Endothelial cell of umbilical vein (primary cell): ENCODE measurements at regions not wholly inside any gene's neighbourhood (a gene's known extent, or its start where the extent isn't known, plus 50 kb on each side); places are given as distances from the start of the nearest gene placed in this dataset.

Experiments
- BruUV-seq: library from RNA; stranded (reverse); fragments of 400-500 nt; replicated peaks from 2 replicates; lab custom pipeline; 2021; lab: Mats Ljungman, UMichigan
- CTCF ChIA-PET: fragments of 300-600, 350-600 bp; sonication (Branson Sonifier 250); formaldehyde crosslinking; loops from one replicate; lab custom pipeline; 2021; ENCODE audit warnings: antibody characterized with exemption, inconsistent platforms; lab: Charles Lee
- POLR2A ChIA-PET: fragments of 300-600, 350-600 bp; sonication (Branson Sonifier 250); formaldehyde crosslinking; loops from one replicate; lab custom pipeline; 2021; ENCODE audit warnings: antibody characterized with exemption, inconsistent platforms; lab: Charles Lee
- DNase-seq: peaks from one replicate; pipeline ENCODE4 v3.0.0-alpha.2; 2011; ENCODE audit warnings: low read depth, low spot score
- FAIRE-seq: peaks from 2 replicates; lab custom pipeline; 2011; peaks lifted over from hg19 to GRCh38; lab: Jason Lieb, UNC
- H2AFZ ChIP-seq: 2 replicates; pipeline ENCODE4 v1.6.0; 2012; ENCODE audit warnings: low read depth, low read length, control low read depth, inconsistent platforms
- H3K27ac ChIP-seq: 2 replicates; pipeline ENCODE4 v1.5.1; 2011; ENCODE audit warnings: low read depth, mild to moderate bottlenecking, control low read depth, low read length, moderate library complexity; ENCODE audit not compliant: insufficient read depth
- H3K27me3 ChIP-seq, 2 experiments: 2 replicates each; pipeline versions ENCODE4 v1.6.0 to v1.6.1; 2011; ENCODE audit warnings: low read length in 2 of 2, mixed read lengths in 1 of 2; ENCODE audit not compliant: control insufficient read depth in 2 of 2, insufficient read depth in 2 of 2
- H3K36me3 ChIP-seq, 2 experiments: 2 replicates in 1 of 2; 3 replicates in 1 of 2; pipeline ENCODE4 v1.5.1; 2011; ENCODE audit warnings: low read length in 2 of 2, mild to moderate bottlenecking in 1 of 2, moderate library complexity in 1 of 2; ENCODE audit not compliant: control insufficient read depth in 2 of 2, insufficient read depth in 2 of 2; ENCODE audit errors: extremely low read depth in 1 of 2
- H3K4me1 ChIP-seq: 3 replicates; pipeline ENCODE4 v1.5.1; 2011; ENCODE audit warnings: mild to moderate bottlenecking, low read length; ENCODE audit not compliant: control insufficient read depth, insufficient read depth; ENCODE audit errors: extremely low read depth
- H3K4me2 ChIP-seq: 2 replicates; pipeline ENCODE4 v1.6.1; 2011; ENCODE audit warnings: low read length, control low read depth, mixed read lengths; ENCODE audit not compliant: insufficient read depth
- H3K4me3 ChIP-seq, 3 experiments: fragments of 200-600 bp in 1 of 3; sonication (generic), shearing (Covaris generic) in 1 of 3; replicated peaks in 1 of 3; 2 replicates each; pipeline ENCODE4 v1.5.1; 2011 to 2016; ENCODE audit warnings: control low read depth in 3 of 3, low read length in 3 of 3, mild to moderate bottlenecking in 2 of 3, inconsistent platforms in 1 of 3, low read depth in 1 of 3, moderate library complexity in 1 of 3; ENCODE audit not compliant: insufficient read depth in 1 of 3
- H3K79me2 ChIP-seq: 2 replicates; pipeline ENCODE4 v1.6.0; 2012; ENCODE audit warnings: low read length, inconsistent platforms; ENCODE audit not compliant: control insufficient read depth, insufficient read depth
- H3K9ac ChIP-seq: replicated peaks from 2 replicates; pipeline ENCODE3; 2011; ENCODE audit warnings: low read length, control low read depth; ENCODE audit not compliant: insufficient read depth; ENCODE audit errors: extremely low read depth
- H3K9me1 ChIP-seq: replicated peaks from 3 replicates; pipeline ENCODE4 v1.6.0; 2011; ENCODE audit warnings: mild to moderate bottlenecking, low read length; ENCODE audit not compliant: control insufficient read depth, insufficient read depth; ENCODE audit errors: extremely low read depth
- H3K9me3 ChIP-seq: replicated peaks from 2 replicates; pipeline ENCODE4 v1.5.1; 2012; ENCODE audit warnings: low read length, inconsistent platforms; ENCODE audit not compliant: control insufficient read depth, insufficient read depth
- H4K20me1 ChIP-seq: replicated peaks from 2 replicates; pipeline ENCODE3; 2011; ENCODE audit warnings: mild to moderate bottlenecking, low read length; ENCODE audit not compliant: control insufficient read depth, insufficient read depth; ENCODE audit errors: extremely low read depth
- EZH2 ChIP-seq: IDR thresholded peaks from 2 replicates; pipeline ENCODE4 v1.6.1; 2012; ENCODE audit warnings: borderline replicate concordance, low read depth, mild to moderate bottlenecking, moderate library complexity, low read length, inconsistent platforms; ENCODE audit not compliant: severe bottlenecking
- FOS ChIP-seq: IDR thresholded peaks from 2 replicates; pipeline ENCODE4 v1.6.1; 2011; ENCODE audit warnings: mild to moderate bottlenecking, low read length, moderate library complexity, borderline replicate concordance; ENCODE audit not compliant: insufficient read depth
- GATA2 ChIP-seq: IDR thresholded peaks from 2 replicates; pipeline ENCODE4 v1.7.0; 2011; ENCODE audit warnings: low read depth, mild to moderate bottlenecking, moderate library complexity, mixed read lengths, low read length; ENCODE audit not compliant: insufficient read length, insufficient read depth
- JUN ChIP-seq: IDR thresholded peaks from 2 replicates; pipeline ENCODE4 v1.6.1; 2011; ENCODE audit warnings: borderline replicate concordance, low read depth; ENCODE audit not compliant: insufficient read length, insufficient read depth
- MYC ChIP-seq: IDR thresholded peaks from one replicate; pipeline ENCODE4 v1.6.1; 2011; ENCODE audit warnings: mild to moderate bottlenecking, low read depth, low read length
- POLR2A ChIP-seq: IDR thresholded peaks from 2 replicates; pipeline ENCODE4 v1.6.1; 2012; ENCODE audit warnings: low read depth, mild to moderate bottlenecking, control low read depth, low read length
- POLR2AphosphoS5 ChIP-seq: IDR thresholded peaks from 2 replicates; pipeline ENCODE4 v1.6.1; 2012; ENCODE audit warnings: low read depth, mild to moderate bottlenecking, control low read depth, low read length, moderate library complexity; ENCODE audit not compliant: insufficient read depth
- dilution Hi-C: fragments of 300-500 bp; cut with MboI; formaldehyde crosslinking; loops from one replicate; pipeline ENCODE4 v1.15.0; 2019; ENCODE audit warnings: low sequenced_read_pairs; ENCODE audit not compliant: extremely low pct_ligation_motif_present
- intact Hi-C: fragments of 100-400 bp; cut with micrococcal nuclease; formaldehyde crosslinking; loops from one replicate; pipeline ENCODE4 v1.10.0; 2022
- TF ChIP-seq, protein P1 (sequence below): IDR thresholded peaks from 2 replicates; pipeline ENCODE4 v1.6.1; 2011; ENCODE audit not compliant: insufficient read depth, insufficient read length
- TF ChIP-seq, protein P2 (sequence below), 2 donors: IDR thresholded peaks; 1 replicate in 1 of 2; 2 replicates in 1 of 2; pipeline ENCODE4 v1.5.1; 2011; ENCODE audit warnings: low read length in 2 of 2, mild to moderate bottlenecking in 2 of 2, moderate library complexity in 2 of 2, control low read depth in 1 of 2, inconsistent platforms in 1 of 2, low read depth in 1 of 2; ENCODE audit not compliant: insufficient read depth in 1 of 2; ENCODE audit errors: extremely low read depth in 1 of 2

DNA sequence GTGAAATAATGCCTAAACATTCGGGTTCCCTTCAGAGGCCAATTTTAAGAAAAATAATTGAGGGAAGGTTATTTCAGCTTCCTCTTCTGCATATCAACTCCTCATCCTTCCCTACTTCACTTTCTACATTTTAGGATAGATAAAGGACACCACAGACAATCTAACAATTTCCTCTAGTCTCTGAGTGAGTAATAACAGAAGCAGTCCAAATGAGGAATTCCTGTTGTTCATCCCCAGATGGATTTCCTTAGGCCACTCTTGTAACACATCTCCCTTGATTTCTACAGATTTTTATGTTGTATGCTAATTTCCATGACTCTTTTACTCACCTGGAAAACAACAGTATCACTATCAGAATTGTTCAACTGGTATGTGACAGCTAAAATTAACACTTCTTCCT is 87.7 kb upstream of the LYPLAL1 start:
- no peak overlapping the region for H3K9ac ChIP-seq

DNA sequence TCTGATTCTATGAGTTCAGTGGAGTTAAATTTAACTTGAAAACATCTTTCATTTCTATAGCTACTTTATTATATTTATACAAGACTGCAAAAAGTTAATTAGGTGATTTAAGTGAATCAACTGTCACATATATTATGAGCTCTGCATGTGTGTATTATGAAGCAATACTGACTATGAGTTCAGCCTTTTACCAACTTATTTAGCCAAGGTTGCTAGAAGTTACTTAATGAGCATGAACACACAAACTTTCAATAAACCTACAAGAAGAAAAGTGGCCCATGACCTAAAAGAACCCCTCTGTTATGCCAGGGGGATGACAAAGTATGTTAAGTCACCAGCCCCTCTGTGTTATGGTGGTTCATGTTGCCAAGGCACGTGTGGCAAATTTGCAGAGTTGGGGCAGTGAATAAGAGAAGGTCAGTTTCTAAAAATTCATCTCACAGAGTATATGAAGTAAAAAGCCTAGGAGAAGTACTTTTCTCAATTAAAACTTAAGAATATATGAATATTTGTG is 86.7 kb upstream of the LYPLAL1 start:
- H3K9me1 ChIP-seq, result no peaks in the 10 kb centered on the region
- no peak overlapping the region for H3K4me3 ChIP-seq
- no peaks in the 10 kb centered on the region for H3K36me3 ChIP-seq
- TF ChIP-seq POLR2A, result no peak
- TF ChIP-seq, protein P1, sequence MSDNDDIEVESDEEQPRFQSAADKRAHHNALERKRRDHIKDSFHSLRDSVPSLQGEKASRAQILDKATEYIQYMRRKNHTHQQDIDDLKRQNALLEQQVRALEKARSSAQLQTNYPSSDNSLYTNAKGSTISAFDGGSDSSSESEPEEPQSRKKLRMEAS, result no peak
- no peak for TF ChIP-seq EZH2
- TF ChIP-seq JUN, result no peak
- TF ChIP-seq, protein P2, sequence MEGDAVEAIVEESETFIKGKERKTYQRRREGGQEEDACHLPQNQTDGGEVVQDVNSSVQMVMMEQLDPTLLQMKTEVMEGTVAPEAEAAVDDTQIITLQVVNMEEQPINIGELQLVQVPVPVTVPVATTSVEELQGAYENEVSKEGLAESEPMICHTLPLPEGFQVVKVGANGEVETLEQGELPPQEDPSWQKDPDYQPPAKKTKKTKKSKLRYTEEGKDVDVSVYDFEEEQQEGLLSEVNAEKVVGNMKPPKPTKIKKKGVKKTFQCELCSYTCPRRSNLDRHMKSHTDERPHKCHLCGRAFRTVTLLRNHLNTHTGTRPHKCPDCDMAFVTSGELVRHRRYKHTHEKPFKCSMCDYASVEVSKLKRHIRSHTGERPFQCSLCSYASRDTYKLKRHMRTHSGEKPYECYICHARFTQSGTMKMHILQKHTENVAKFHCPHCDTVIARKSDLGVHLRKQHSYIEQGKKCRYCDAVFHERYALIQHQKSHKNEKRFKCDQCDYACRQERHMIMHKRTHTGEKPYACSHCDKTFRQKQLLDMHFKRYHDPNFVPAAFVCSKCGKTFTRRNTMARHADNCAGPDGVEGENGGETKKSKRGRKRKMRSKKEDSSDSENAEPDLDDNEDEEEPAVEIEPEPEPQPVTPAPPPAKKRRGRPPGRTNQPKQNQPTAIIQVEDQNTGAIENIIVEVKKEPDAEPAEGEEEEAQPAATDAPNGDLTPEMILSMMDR (IDR thresholded peaks at IDR 0.05; ENCODE audit: extremely low read depth in 1 of 2, insufficient read depth in 1 of 2, low read depth in 1 of 2, low read length in 2 of 2), result no peak
- TF ChIP-seq GATA2, result no peak
- no peak for TF ChIP-seq POLR2AphosphoS5
- no peak for TF ChIP-seq MYC
- no peak for TF ChIP-seq FOS
- H3K9ac ChIP-seq, result no peak overlapping the region
- H3K4me2 ChIP-seq, result no peak overlapping the region
- no peaks in the 10 kb centered on the region for H4K20me1 ChIP-seq
- H3K4me1 ChIP-seq, result no peaks in the 10 kb centered on the region
- no peaks in the 10 kb centered on the region for H3K79me2 ChIP-seq
- H3K27ac ChIP-seq, result no peak overlapping the region
- ChIA-PET POLR2A (no interaction called here), CTCF (no interaction called here)
- no peak overlapping the region for H2AFZ ChIP-seq
- H3K27me3 ChIP-seq, result no peaks in the 10 kb centered on the region
- dilution Hi-C loops, result no loop called here
- no peaks in the 10 kb centered on the region for H3K9me3 ChIP-seq
- intact Hi-C loops, result no loop called here
- DNase-seq (no peak), FAIRE-seq (no peak)
- no TSS peak for BruUV-seq

More for the DNA sequence above, 87.7 kb upstream of the LYPLAL1 start:
- Histone ChIP-seq H3K9me1 (no peaks in the 10 kb centered on the region), H3K4me3 (no peak overlapping the region), H3K9me3 (no peaks in the 10 kb centered on the region), H3K36me3 (no peaks in the 10 kb centered on the region), H4K20me1 (no peaks in the 10 kb centered on the region), H3K27me3 (no peaks in the 10 kb centered on the region), H2AFZ (no peak overlapping the region), H3K4me1 (no peaks in the 10 kb centered on the region), H3K4me2 (no peak overlapping the region), H3K79me2 (no peaks in the 10 kb centered on the region), H3K27ac (no peak overlapping the region)
- CTCF ChIA-PET, result no interaction called here
- TF ChIP-seq GATA2, result no peak
- TF ChIP-seq POLR2AphosphoS5, result no peak
- TF ChIP-seq, protein P2 (IDR thresholded peaks at IDR 0.05; ENCODE audit: extremely low read depth in 1 of 2, insufficient read depth in 1 of 2, low read depth in 1 of 2, low read length in 2 of 2), result no peak
- FAIRE-seq, result no peak
- dilution Hi-C loops (no loop called here), intact Hi-C loops (no loop called here)
- no peak for DNase-seq
- no TSS peak for BruUV-seq
- POLR2A ChIA-PET, result no interaction called here
